SU-DHL-6 (cell line): ENCODE measurements at regions not wholly inside any gene's neighbourhood (a gene's known extent, or its start where the extent isn't known, plus 50 kb on each side); places are given as distances from the start of the nearest gene placed in this dataset.

ENCODE experiments used
- H2AFZ ChIP-seq: fragments of 200-600 bp; sonication (generic); 2 replicates; pipeline ENCODE4 v1.6.1; 2014; ENCODE audit warnings: low read depth, mild to moderate bottlenecking, moderate library complexity, mixed read lengths, antibody characterized with exemption, low read length; ENCODE audit not compliant: severe bottlenecking
- H3F3A ChIP-seq: fragments of 200-600 bp; shearing (Covaris generic); 2 replicates; pipeline ENCODE4 v1.6.0; 2016; ENCODE audit warnings: antibody characterized with exemption, mild to moderate bottlenecking; ENCODE audit not compliant: insufficient read depth
- H3K27ac ChIP-seq: fragments of 200-600 bp; sonication (generic); 2 replicates; pipeline ENCODE4 v1.5.1; 2016; ENCODE audit warnings: low read depth, mild to moderate bottlenecking, low read length, moderate library complexity, mixed read lengths
- H3K27me3 ChIP-seq: fragments of 200-600 bp; sonication (generic), shearing (Covaris generic); 2 replicates; pipeline ENCODE4 v1.6.0; 2014; ENCODE audit warnings: mild to moderate bottlenecking, low read length
- H3K36me3 ChIP-seq: fragments of 200-600 bp; sonication (generic); 2 replicates; pipeline ENCODE4 v1.6.1; 2014; ENCODE audit warnings: mild to moderate bottlenecking, low read length, mixed read lengths
- H3K4me2 ChIP-seq: fragments of 300-600, 200-600 bp; shearing (Covaris generic), sonication (generic); 2 replicates; pipeline ENCODE4 v1.6.0; 2014; ENCODE audit warnings: low read length, low read depth, mild to moderate bottlenecking; ENCODE audit not compliant: poor library complexity, severe bottlenecking
- H3K4me3 ChIP-seq: fragments of 200-600 bp; sonication (generic); 2 replicates; pipeline ENCODE4 v1.5.1; 2014; ENCODE audit warnings: antibody characterized with exemption, low read length, mild to moderate bottlenecking, mixed read lengths; ENCODE audit not compliant: insufficient read depth, poor library complexity, severe bottlenecking
- H3K79me2 ChIP-seq: fragments of 200-600 bp; sonication (generic); 2 replicates; pipeline ENCODE4 v1.6.1; 2014; ENCODE audit warnings: mild to moderate bottlenecking, low read length, moderate library complexity; ENCODE audit not compliant: insufficient read depth
- H3K9ac ChIP-seq: fragments of 200-600 bp; sonication (generic); 2 replicates; pipeline ENCODE4 v1.7.0; 2014; ENCODE audit warnings: mild to moderate bottlenecking, low read length
- H3K9me2 ChIP-seq: fragments of 200-600 bp; sonication (generic); replicated peaks from 2 replicates; pipeline ENCODE4 v1.6.1; 2014; ENCODE audit warnings: low read length; ENCODE audit not compliant: insufficient read depth
- H3K9me3 ChIP-seq: fragments of 200-600 bp; sonication (generic); 2 replicates; pipeline ENCODE4 v1.6.1; 2014; ENCODE audit warnings: low read length, mixed read lengths; ENCODE audit not compliant: insufficient read depth
- H4K20me1 ChIP-seq: fragments of 200-600 bp; sonication (generic); 2 replicates; pipeline ENCODE4 v1.6.1; 2014; ENCODE audit warnings: low read depth, mild to moderate bottlenecking, antibody characterized with exemption, low read length, moderate library complexity, mixed read lengths
- CTCF ChIP-seq: fragments of 200-600 bp; sonication (generic); IDR thresholded peaks from one replicate; pipeline ENCODE4 v1.5.1; 2017; ENCODE audit warnings: antibody characterized with exemption, mild to moderate bottlenecking, low read length, moderate library complexity; ENCODE audit not compliant: insufficient read depth, poor library complexity, severe bottlenecking
- EZH2phosphoT487 ChIP-seq: fragments of 200-600 bp; sonication (generic), shearing (Covaris generic); conservative IDR thresholded peaks from 2 replicates; pipeline ENCODE4 v1.6.1; 2018; ENCODE audit warnings: mild to moderate bottlenecking, antibody characterized with exemption, low read length, moderate library complexity, mixed read lengths

- H3K79me2 ChIP-seq: no peaks in the 10 kb centered on the region
- H3K36me3 ChIP-seq: no peaks in the 10 kb centered on the region
- no peaks in the 10 kb centered on the region for H3K27me3 ChIP-seq
- H3K9ac ChIP-seq: no peak overlapping the region
- H3K27ac ChIP-seq: no peak overlapping the region
- no peaks in the 10 kb centered on the region for H4K20me1 ChIP-seq
- TF ChIP-seq EZH2phosphoT487: no peak
- TF ChIP-seq CTCF: no peak
- H3K9me3 ChIP-seq: no peaks in the 10 kb centered on the region
- H3K9me2 ChIP-seq: no peaks in the 10 kb centered on the region
- no peak overlapping the region for H2AFZ ChIP-seq
- H3K4me3 ChIP-seq: no peak overlapping the region
- H3F3A ChIP-seq: no peaks in the 10 kb centered on the region
- H3K4me2 ChIP-seq: no peak overlapping the region
Observed at GRCh38 chr5:147154809-147155208, 80.0 kb upstream of the STK32A start.

GRCh38 chr5:147156012-147156411 lies 78.8 kb upstream of the STK32A start:
- no peak overlapping the region for H2AFZ ChIP-seq
- no peaks in the 10 kb centered on the region for H3F3A ChIP-seq
- H3K9me3 ChIP-seq: no peaks in the 10 kb centered on the region
- no peaks in the 10 kb centered on the region for H3K27me3 ChIP-seq
- H3K4me2 ChIP-seq: no peak overlapping the region
- H3K9ac ChIP-seq: no peak overlapping the region
- no peaks in the 10 kb centered on the region for H3K79me2 ChIP-seq
- no peaks in the 10 kb centered on the region for H4K20me1 ChIP-seq
- no peak for TF ChIP-seq EZH2phosphoT487
- TF ChIP-seq CTCF: no peak
- H3K27ac ChIP-seq: no peak overlapping the region
- no peaks in the 10 kb centered on the region for H3K36me3 ChIP-seq
- H3K9me2 ChIP-seq: no peaks in the 10 kb centered on the region
- H3K4me3 ChIP-seq: no peak overlapping the region

- Histone ChIP-seq H3K9ac (no peak overlapping the region), H3K9me3 (no peaks in the 10 kb centered on the region), H3K27ac (no peak overlapping the region), H3K27me3 (no peaks in the 10 kb centered on the region), H2AFZ (no peak overlapping the region), H3K36me3 (no peaks in the 10 kb centered on the region), H3K9me2 (no peaks in the 10 kb centered on the region), H3K4me2 (no peak overlapping the region), H3K79me2 (no peaks in the 10 kb centered on the region), H3F3A (no peaks in the 10 kb centered on the region), H3K4me3 (no peak overlapping the region), H4K20me1 (no peaks in the 10 kb centered on the region)
- TF ChIP-seq EZH2phosphoT487 (no peak), CTCF (no peak)
Observed at GRCh38 chr5:147160902-147161700, 73.7 kb upstream of the STK32A start.
